Caco-2 (cell line): ENCODE measurements at regions not wholly inside any gene's neighbourhood (a gene's known extent, or its start where the extent isn't known, plus 50 kb on each side); places are given as distances from the start of the nearest gene placed in this dataset.

Experiments used
- BruUV-seq: library from RNA; stranded (reverse); fragments of 400-500 nt; replicated peaks from 2 replicates; lab custom pipeline; 2021; lab: Mats Ljungman, UMichigan
- CTCF ChIA-PET: fragments of 300-600 bp; sonication (Branson Sonifier 250); formaldehyde crosslinking; loops from one replicate; lab custom pipeline; 2022; ENCODE audit warnings: antibody characterized with exemption; lab: Charles Lee
- POLR2A ChIA-PET: fragments of 300-600 bp; sonication (Branson Sonifier 250); formaldehyde crosslinking; loops from one replicate; lab custom pipeline; 2022; ENCODE audit warnings: antibody characterized with exemption; lab: Charles Lee
- DNase-seq, 2 experiments: peaks; one replicate each; pipeline versions ENCODE4 v3.0.0 to v3.0.0-alpha.2; 2020 to 2022
- H3K27me3 ChIP-seq: replicated peaks from 2 replicates; pipeline ENCODE4 v1.6.0; 2011; ENCODE audit warnings: low read length; ENCODE audit not compliant: control insufficient read depth, insufficient read depth
- H3K36me3 ChIP-seq: 2 replicates; pipeline ENCODE4 v1.5.1; 2011; ENCODE audit warnings: low read length; ENCODE audit not compliant: control insufficient read depth, insufficient read depth
- H3K4me1 ChIP-seq: fragments of 250-450 bp; sonication (Bioruptor Pico); 2 replicates; pipeline ENCODE4 v1.5.1; 2020; ENCODE audit warnings: mild to moderate bottlenecking
- H3K4me3 ChIP-seq: 2 replicates; pipeline ENCODE4 v1.5.1; 2011; ENCODE audit warnings: low read depth, mild to moderate bottlenecking, control low read depth, low read length
- H3K9me3 ChIP-seq: fragments of 250-450 bp; sonication (Bioruptor Pico); 2 replicates; pipeline ENCODE4 v1.5.1; 2020; ENCODE audit warnings: mild to moderate bottlenecking, moderate library complexity
- H3K27ac Mint-ChIP-seq: one replicate; pipeline ENCODE4 v1.8.0; 2022; ENCODE audit warnings: mixed read lengths; ENCODE audit not compliant: unreplicated experiment
- H3K27me3 Mint-ChIP-seq: one replicate; pipeline ENCODE4 v1.8.0; 2022; ENCODE audit warnings: mixed read lengths; ENCODE audit not compliant: insufficient read depth, unreplicated experiment
- H3K36me3 Mint-ChIP-seq: one replicate; pipeline ENCODE4 v1.8.0; 2022; ENCODE audit warnings: mild to moderate bottlenecking, mixed read lengths; ENCODE audit not compliant: insufficient read depth, unreplicated experiment
- H3K4me1 Mint-ChIP-seq: one replicate; pipeline ENCODE4 v1.8.0; 2022; ENCODE audit warnings: low read depth, mixed read lengths; ENCODE audit not compliant: unreplicated experiment
- H3K4me3 Mint-ChIP-seq: one replicate; pipeline ENCODE4 v1.8.0; 2022; ENCODE audit warnings: mild to moderate bottlenecking, moderate library complexity, mixed read lengths; ENCODE audit not compliant: unreplicated experiment
- H3K9me3 Mint-ChIP-seq: one replicate; pipeline ENCODE4 v1.8.0; 2022; ENCODE audit warnings: mixed read lengths; ENCODE audit not compliant: unreplicated experiment
- intact Hi-C: fragments of 100-400 bp; cut with micrococcal nuclease; formaldehyde crosslinking; loops from one replicate; pipeline ENCODE4 v1.10.0; 2022; ENCODE audit not compliant: unreplicated experiment
- TF ChIP-seq, protein P1 (sequence below), 2 experiments: fragments of 200-600 bp in 1 of 2; IDR thresholded peaks; 1 replicate in 1 of 2; 2 replicates in 1 of 2; pipeline versions ENCODE4 v1.5.1 to v1.8.0; 2011 to 2022; ENCODE audit warnings: antibody characterized with exemption in 1 of 2, control low read depth in 1 of 2, inconsistent platforms in 1 of 2, low read depth in 1 of 2, low read length in 1 of 2, mild to moderate bottlenecking in 1 of 2, moderate library complexity in 1 of 2; ENCODE audit not compliant: insufficient read depth in 1 of 2, severe bottlenecking in 1 of 2, unreplicated experiment in 1 of 2

DNA sequence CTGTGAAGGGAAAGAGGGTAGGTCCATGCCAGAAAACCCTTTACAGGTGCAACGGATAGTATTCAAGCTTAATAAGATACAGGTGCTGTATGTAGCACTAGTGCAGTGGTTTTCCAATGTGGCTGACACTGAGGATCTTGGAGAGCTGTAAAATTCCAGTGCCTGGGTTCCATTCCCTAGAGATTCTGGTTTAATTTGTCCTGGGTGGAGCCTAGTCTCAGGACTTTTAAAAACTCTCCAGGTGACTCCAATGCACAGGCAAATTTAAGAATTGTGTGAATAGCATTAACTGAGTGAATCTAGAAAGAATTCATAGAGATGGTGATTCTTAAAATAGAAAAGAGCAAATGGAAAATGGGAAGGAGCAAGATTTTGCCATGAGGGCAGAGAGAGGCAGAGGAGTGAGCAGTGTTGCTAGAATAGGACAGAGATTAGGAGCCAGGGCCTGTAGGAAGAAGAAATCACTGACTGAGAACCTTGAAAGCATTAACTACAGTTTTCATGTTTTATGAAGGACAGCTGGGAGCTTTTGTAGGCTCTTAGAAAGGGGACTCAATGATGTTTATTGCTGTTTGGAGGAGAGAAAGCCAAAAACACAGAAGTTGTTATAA, 261.8 kb downstream of the DLEU7 start:
- H3K4me1 ChIP-seq = no peaks in the 10 kb centered on the region
- H3K9me3 ChIP-seq = no peaks in the 10 kb centered on the region
- no peaks in the 10 kb centered on the region for H3K9me3 Mint-ChIP-seq
- no peaks in the 10 kb centered on the region for H3K27me3 Mint-ChIP-seq
- H3K4me3 Mint-ChIP-seq = no peak overlapping the region
- ChIA-PET CTCF (no interaction called here), POLR2A (no interaction called here)
- DNase-seq = no peak
- no peak overlapping the region for H3K27ac Mint-ChIP-seq
- H3K36me3 ChIP-seq = no peaks in the 10 kb centered on the region
- H3K4me3 ChIP-seq = no peak overlapping the region
- intact Hi-C loops = no loop called here
- TF ChIP-seq, protein P1, sequence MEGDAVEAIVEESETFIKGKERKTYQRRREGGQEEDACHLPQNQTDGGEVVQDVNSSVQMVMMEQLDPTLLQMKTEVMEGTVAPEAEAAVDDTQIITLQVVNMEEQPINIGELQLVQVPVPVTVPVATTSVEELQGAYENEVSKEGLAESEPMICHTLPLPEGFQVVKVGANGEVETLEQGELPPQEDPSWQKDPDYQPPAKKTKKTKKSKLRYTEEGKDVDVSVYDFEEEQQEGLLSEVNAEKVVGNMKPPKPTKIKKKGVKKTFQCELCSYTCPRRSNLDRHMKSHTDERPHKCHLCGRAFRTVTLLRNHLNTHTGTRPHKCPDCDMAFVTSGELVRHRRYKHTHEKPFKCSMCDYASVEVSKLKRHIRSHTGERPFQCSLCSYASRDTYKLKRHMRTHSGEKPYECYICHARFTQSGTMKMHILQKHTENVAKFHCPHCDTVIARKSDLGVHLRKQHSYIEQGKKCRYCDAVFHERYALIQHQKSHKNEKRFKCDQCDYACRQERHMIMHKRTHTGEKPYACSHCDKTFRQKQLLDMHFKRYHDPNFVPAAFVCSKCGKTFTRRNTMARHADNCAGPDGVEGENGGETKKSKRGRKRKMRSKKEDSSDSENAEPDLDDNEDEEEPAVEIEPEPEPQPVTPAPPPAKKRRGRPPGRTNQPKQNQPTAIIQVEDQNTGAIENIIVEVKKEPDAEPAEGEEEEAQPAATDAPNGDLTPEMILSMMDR (IDR thresholded peaks at IDR 0.05; ENCODE audit: insufficient read depth in 1 of 2, low read depth in 1 of 2, low read length in 1 of 2, severe bottlenecking in 1 of 2, unreplicated experiment in 1 of 2) = no peak
- no peaks in the 10 kb centered on the region for H3K4me1 Mint-ChIP-seq
- no peaks in the 10 kb centered on the region for H3K27me3 ChIP-seq
- no TSS peak for BruUV-seq
- H3K36me3 Mint-ChIP-seq = no peaks in the 10 kb centered on the region

DNA sequence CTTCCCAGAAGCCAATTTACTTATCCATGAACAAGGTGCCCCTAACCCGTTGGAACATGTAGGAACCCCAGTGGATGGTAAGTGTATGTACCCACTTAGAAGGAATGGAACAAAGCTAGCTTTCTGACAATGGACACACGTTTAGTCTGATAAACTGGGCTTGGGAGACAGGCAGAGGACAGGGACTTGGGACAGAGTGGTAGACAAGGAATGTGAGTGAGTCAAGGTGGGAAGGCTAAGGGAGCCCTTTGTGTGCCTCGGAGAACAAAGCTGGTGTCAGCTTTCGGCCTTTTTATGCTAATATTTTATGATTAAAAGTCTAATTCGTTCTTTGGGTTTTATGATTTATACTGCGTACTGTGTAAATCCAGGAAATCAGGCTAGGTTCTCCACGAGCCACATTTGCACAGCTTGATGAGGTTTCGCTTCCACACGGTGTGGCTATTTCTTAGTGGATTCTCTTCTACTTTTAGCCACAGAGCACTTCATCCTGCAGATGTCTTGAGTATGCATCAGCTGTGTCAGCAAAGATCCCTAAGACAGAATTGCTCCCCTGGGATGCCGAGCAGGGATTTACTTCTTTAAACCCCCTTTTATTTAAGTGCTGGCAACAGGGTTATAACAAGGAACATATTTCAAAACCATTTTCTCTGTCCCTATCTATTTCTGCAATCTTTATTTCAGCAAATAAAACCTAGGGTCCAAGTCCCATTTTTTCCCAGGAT, 258.5 kb downstream of the DLEU7 start:
- ChIA-PET POLR2A (no interaction called here), CTCF (interaction anchor here (0.6 kb wide), 1 partner anchor 1025 kb away, joined by 5 read pairs; no protein-coding TSS in a partner anchor)
- BruUV-seq = no TSS peak

DNA sequence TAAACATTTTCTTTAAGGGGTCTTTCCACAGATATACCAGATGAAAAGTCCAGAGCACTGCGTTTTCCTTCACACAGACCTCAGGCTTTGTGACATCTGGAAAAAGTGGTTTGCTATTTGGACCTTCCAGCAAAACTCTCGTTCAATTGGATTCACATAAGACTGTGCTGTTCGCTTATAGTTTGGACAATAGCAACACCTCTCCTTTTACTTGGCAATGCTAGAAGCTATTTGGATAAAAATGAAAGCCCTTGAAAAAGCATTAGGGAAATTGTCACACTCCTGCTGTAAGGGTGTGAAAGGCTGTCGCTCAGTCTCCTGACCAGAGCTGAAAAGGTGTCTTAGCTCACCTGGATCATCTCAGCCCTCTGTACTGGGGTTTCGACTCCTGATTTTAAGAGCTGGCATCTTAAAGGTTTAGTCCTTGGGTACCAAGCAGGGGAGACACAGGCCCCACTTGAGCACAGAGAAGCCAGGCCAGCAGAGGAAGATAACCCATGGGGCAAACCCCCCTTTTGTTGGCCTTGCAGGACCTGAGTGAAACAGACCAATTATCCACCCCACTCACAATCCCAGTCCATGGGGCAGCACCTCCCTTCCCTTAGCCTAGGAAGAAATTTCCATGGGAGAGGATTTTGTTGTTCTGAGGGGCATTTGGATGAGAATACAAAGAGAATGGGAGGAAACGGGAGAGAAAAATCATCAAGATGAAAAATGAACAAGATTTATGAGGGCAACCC, 257.6 kb downstream of the DLEU7 start:
- no peaks in the 10 kb centered on the region for H3K27me3 ChIP-seq

More for the DNA sequence above, 258.5 kb downstream of the DLEU7 start:
- Mint-ChIP-seq H3K36me3 (no peaks in the 10 kb centered on the region), H3K4me3 (no peak overlapping the region), H3K9me3 (no peaks in the 10 kb centered on the region), H3K27me3 (no peaks in the 10 kb centered on the region), H3K27ac (no peak overlapping the region), H3K4me1 (no peaks in the 10 kb centered on the region)
- Histone ChIP-seq H3K27me3 (no peaks in the 10 kb centered on the region), H3K4me3 (no peak overlapping the region), H3K9me3 (no peaks in the 10 kb centered on the region), H3K4me1 (no peaks in the 10 kb centered on the region), H3K36me3 (peaks cover under 1% of the 10 kb centered on the region; the same call in 1 of the 2 replicates)
- TF ChIP-seq, protein P1 (IDR thresholded peaks at IDR 0.05; ENCODE audit: insufficient read depth in 1 of 2, low read depth in 1 of 2, low read length in 1 of 2, severe bottlenecking in 1 of 2, unreplicated experiment in 1 of 2) = no peak
- no peak for DNase-seq
- intact Hi-C loops = no loop called here

More for the DNA sequence above, 257.6 kb downstream of the DLEU7 start:
- H3K4me1 Mint-ChIP-seq = no peaks in the 10 kb centered on the region
- Histone ChIP-seq H3K9me3 (no peaks in the 10 kb centered on the region), H3K4me3 (no peak overlapping the region), H3K36me3 (peaks cover 2% of the 10 kb centered on the region; the same call in 1 of the 2 replicates), H3K4me1 (no peaks in the 10 kb centered on the region)
- TF ChIP-seq, protein P1 (IDR thresholded peaks at IDR 0.05; ENCODE audit: insufficient read depth in 1 of 2, low read depth in 1 of 2, low read length in 1 of 2, severe bottlenecking in 1 of 2, unreplicated experiment in 1 of 2) = no peak
- no peak overlapping the region for H3K27ac Mint-ChIP-seq
- POLR2A ChIA-PET = no interaction called here
- H3K9me3 Mint-ChIP-seq = no peaks in the 10 kb centered on the region
- intact Hi-C loops = no loop called here
- no peaks in the 10 kb centered on the region for H3K27me3 Mint-ChIP-seq
- CTCF ChIA-PET = no interaction called here
- no peaks in the 10 kb centered on the region for H3K36me3 Mint-ChIP-seq
- DNase-seq = no peak
- BruUV-seq = no TSS peak
- no peak overlapping the region for H3K4me3 Mint-ChIP-seq
